ENCODE measurements at regions not wholly inside any gene's neighbourhood (a gene's known extent, or its start where the extent isn't known, plus 50 kb on each side); places are given as distances from the start of the nearest gene placed in this dataset.

GRCh38 chr14:103199124-103199523 is 75.9 kb downstream of the TNFAIP2 start:
- no peak for TF ChIP-seq CTCF (IDR thresholded peaks at IDR 0.05; ENCODE audit: low read depth, low read length, missing control alignments)
- no peak overlapping the region for H3K4me3 ChIP-seq (replicated peaks; ENCODE audit: low read depth, low read length)
- no peak for DNase-seq (ENCODE audit: extremely low read depth, low read depth)

- TF ChIP-seq CTCF (IDR thresholded peaks at IDR 0.05; ENCODE audit: low read depth, low read length, missing control alignments): no peak
- H3K4me3 ChIP-seq (replicated peaks; ENCODE audit: low read depth, low read length): no peak overlapping the region
- no peak for DNase-seq (ENCODE audit: extremely low read depth, low read depth)
Measured at GRCh38 chr14:103201801-103202200, 78.5 kb downstream of the TNFAIP2 start.

- no peak overlapping the region for H3K4me3 ChIP-seq (replicated peaks; ENCODE audit: low read depth, low read length)
- DNase-seq (ENCODE audit: extremely low read depth, low read depth): no peak
- TF ChIP-seq CTCF (IDR thresholded peaks at IDR 0.05; ENCODE audit: low read depth, low read length, missing control alignments): no peak
Measured at GRCh38 chr14:103204852-103205540, 81.7 kb downstream of the TNFAIP2 start.

GRCh38 chr14:103205541-103205906 is 82.3 kb downstream of the TNFAIP2 start:
- TF ChIP-seq CTCF (IDR thresholded peaks at IDR 0.05; ENCODE audit: low read depth, low read length, missing control alignments): no peak
- no peak overlapping the region for H3K4me3 ChIP-seq (replicated peaks; ENCODE audit: low read depth, low read length)
- DNase-seq (ENCODE audit: extremely low read depth, low read depth): no peak

- DNase-seq (ENCODE audit: extremely low read depth, low read depth): no peak
- H3K4me3 ChIP-seq (replicated peaks; ENCODE audit: low read depth, low read length): no peak overlapping the region
- no peak for TF ChIP-seq CTCF (IDR thresholded peaks at IDR 0.05; ENCODE audit: low read depth, low read length, missing control alignments)
Measured at GRCh38 chr14:103206023-103206481, 82.8 kb downstream of the TNFAIP2 start.

GRCh38 chr14:103206836-103207387 is 83.7 kb downstream of the TNFAIP2 start:
- DNase-seq (ENCODE audit: extremely low read depth, low read depth): no peak
- TF ChIP-seq CTCF (IDR thresholded peaks at IDR 0.05; ENCODE audit: low read depth, low read length, missing control alignments): no peak
- peak overlapping the region; percentile 43 for H3K4me3 ChIP-seq (replicated peaks; ENCODE audit: low read depth, low read length)

Measured in HFF-Myc (cell line).